Kidney epithelial cell (primary cell): ENCODE measurements at regions not wholly inside any gene's neighbourhood (a gene's known extent, or its start where the extent isn't known, plus 50 kb on each side); places are given as distances from the start of the nearest gene placed in this dataset.

Source experiments
- DNase-seq: peaks from one replicate; pipeline ENCODE4 v3.0.0-alpha.2; 2010; ENCODE audit warnings: low read depth
- H3K27me3 ChIP-seq: 2 replicates; pipeline ENCODE4 v1.6.0; 2011; ENCODE audit warnings: low read length; ENCODE audit not compliant: control insufficient read depth, insufficient read depth
- H3K36me3 ChIP-seq: 2 replicates; pipeline ENCODE4 v1.5.1; 2011; ENCODE audit warnings: low read length; ENCODE audit not compliant: control insufficient read depth, insufficient read depth
- H3K4me3 ChIP-seq: 2 replicates; pipeline ENCODE4 v1.5.1; 2011; ENCODE audit warnings: low read depth, mild to moderate bottlenecking, control low read depth, low read length
- TF ChIP-seq, protein P1 (sequence below): IDR thresholded peaks from 2 replicates; pipeline ENCODE4 v1.5.1; 2011; ENCODE audit warnings: mild to moderate bottlenecking, moderate library complexity, low read length, control low read depth, inconsistent platforms; ENCODE audit not compliant: insufficient read depth, poor library complexity, severe bottlenecking

DNA sequence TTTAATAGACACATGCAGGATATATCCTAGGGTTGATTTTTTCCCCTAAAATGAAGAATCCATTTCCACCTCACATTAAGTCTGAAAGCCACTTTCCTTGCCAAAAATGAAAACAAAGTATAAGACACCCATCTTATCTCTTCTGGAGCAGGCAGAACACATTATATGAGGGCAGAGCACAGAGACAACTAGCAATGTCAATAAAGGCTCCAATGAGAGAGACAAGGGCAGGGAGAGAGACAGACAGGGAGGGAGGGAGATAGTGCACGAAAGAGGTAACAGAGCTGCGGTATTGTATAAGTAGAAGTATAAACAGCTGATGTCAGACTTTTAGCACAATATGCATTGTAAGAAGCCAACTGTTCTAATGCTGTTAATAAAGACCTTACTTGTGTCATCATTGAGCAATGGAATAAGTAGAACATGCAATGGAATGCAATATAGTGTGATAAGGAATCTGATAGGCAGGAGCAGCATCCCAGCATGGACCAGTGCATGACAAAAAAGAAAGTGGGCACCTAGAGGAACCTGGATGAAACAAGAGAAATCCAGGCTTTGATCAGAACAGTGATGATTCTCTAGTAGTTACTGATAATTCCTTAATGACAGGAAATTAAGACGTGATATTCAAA is 150.6 kb upstream of the TCF4 start:
- Histone ChIP-seq H3K4me3 (no peak overlapping the region), H3K27me3 (no peaks in the 10 kb centered on the region), H3K36me3 (no peaks in the 10 kb centered on the region)
- TF ChIP-seq, protein P1, sequence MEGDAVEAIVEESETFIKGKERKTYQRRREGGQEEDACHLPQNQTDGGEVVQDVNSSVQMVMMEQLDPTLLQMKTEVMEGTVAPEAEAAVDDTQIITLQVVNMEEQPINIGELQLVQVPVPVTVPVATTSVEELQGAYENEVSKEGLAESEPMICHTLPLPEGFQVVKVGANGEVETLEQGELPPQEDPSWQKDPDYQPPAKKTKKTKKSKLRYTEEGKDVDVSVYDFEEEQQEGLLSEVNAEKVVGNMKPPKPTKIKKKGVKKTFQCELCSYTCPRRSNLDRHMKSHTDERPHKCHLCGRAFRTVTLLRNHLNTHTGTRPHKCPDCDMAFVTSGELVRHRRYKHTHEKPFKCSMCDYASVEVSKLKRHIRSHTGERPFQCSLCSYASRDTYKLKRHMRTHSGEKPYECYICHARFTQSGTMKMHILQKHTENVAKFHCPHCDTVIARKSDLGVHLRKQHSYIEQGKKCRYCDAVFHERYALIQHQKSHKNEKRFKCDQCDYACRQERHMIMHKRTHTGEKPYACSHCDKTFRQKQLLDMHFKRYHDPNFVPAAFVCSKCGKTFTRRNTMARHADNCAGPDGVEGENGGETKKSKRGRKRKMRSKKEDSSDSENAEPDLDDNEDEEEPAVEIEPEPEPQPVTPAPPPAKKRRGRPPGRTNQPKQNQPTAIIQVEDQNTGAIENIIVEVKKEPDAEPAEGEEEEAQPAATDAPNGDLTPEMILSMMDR: no peak
- DNase-seq: no peak

DNA sequence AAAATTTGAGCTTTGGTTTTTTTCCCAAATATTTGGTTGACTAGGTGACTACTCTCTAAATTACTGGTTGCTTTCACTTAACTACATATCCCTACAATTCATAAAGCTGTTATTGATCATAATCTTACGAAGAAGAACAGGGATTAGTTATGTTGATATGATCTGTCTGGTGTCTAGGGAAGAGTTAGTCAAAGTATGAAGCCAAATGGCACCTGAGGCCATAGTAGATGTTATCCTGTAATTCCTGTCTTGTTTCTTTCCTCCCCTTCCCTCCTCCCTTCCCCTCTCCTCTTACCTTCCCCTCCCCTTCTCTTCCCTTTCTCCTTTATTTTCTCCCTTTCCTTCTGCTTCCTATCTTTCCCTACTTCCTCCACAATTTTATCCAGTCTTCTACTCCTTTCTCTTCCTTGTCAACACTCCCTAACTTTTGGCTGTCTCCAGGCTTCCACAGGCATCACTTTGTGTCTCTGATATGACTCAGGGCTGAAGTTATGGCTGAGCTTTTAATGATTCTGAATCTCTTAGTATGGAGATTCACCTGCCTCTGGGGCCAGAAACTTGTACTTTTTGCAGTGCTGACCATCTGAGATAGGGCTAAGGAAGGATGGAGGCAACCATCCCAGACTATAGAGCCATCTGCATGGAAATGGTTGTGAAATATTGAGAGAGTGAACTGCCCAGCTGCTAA is 149.9 kb upstream of the TCF4 start:
- Histone ChIP-seq H3K36me3 (no peaks in the 10 kb centered on the region), H3K4me3 (no peak overlapping the region), H3K27me3 (no peaks in the 10 kb centered on the region)
- no peak for DNase-seq
- TF ChIP-seq, protein P1: no peak

DNA sequence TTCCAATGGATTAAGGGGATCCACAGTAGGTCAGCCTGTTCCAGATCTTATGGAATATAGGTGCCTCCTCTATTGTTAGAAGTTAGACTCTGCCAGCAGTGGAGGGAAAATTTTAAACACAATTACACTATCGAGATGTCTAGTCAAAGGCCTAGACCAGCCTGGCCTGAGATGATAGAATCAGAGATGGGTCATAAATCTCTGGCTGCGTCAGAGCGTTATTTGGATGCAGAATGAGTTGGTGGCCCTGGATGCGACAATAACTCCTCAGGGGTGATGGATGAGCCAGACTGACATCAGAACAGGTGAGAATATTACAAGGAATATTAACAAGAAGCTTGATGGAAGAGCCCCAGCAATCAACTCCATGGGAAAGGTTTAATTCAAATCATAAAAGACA is 149.3 kb upstream of the TCF4 start:
- H3K4me3 ChIP-seq: no peak overlapping the region
- no peak for DNase-seq
- TF ChIP-seq, protein P1: no peak
- H3K27me3 ChIP-seq: no peaks in the 10 kb centered on the region
- no peaks in the 10 kb centered on the region for H3K36me3 ChIP-seq

DNA sequence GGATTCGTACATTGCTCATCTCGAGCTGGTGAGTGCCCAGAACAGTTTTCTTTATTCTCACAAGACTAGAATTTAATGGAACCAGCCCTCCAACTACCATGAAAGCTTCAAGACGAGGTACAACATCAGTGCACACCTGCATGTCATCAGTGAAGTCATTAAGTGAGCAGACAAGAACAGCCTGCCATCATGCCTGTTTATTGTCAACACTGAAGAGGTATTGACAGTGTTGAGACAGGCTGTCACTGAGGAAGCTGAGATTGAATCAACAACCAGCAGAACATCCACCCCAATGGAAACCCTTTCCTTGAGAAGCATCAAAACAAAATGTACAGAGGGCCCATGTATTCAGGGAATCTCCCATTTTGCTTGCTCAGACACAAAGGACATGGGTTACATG is 148.0 kb upstream of the TCF4 start:
- Histone ChIP-seq H3K36me3 (no peaks in the 10 kb centered on the region), H3K4me3 (no peak overlapping the region), H3K27me3 (no peaks in the 10 kb centered on the region)
- TF ChIP-seq, protein P1: no peak
- no peak for DNase-seq

DNA sequence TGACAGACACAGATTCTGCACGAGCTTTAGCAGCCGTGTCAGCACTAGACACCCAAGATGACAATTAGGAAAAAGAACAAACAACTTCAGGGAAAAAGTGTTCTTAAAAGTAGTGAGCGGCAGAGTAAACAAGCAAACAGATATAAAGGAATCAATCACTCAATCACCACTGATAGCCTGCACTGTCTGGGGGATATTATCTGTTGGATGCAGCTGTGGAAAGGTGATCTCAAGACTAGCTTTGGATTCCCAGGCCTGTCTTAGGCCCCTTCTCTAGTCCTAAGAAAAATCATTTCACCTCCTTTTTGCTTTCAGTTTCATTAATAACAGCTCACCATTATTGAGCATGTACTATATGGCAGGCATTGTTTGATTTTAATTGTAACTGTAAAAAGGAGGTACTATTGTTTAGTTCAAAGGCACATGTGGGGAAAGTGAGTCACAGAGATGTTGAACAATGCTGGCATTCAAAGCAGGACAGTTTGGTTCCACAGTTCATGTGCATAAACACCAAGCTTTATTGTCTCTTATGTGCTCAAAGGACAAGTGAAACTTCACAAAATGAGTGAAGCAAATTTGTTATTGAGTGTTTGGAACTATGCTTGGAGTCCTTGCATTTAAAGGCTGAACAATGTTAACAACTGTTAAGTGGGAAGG is 147.3 kb upstream of the TCF4 start:
- no peaks in the 10 kb centered on the region for H3K36me3 ChIP-seq
- no peak overlapping the region for H3K4me3 ChIP-seq
- no peaks in the 10 kb centered on the region for H3K27me3 ChIP-seq
- TF ChIP-seq, protein P1: no peak
- no peak for DNase-seq
